Lower lobe of right lung (tissue), 2 donors: ENCODE measurements at regions not wholly inside any gene's neighbourhood (a gene's known extent, or its start where the extent isn't known, plus 50 kb on each side); places are given as distances from the start of the nearest gene placed in this dataset.
"Not testable (repeated sequence)": the region's sequence is repeated elsewhere in the genome, so short reads cannot be mapped to it uniquely, and the experiment has no call there.

ENCODE experiments used
- ATAC-seq, 2 donors: fragments of 200-7000 bp; cut with Tn5 transposase; one replicate each; pipeline ENCODE4 v1.9.1; 2020 to 2022; ENCODE audit warnings: mild to moderate bottlenecking in 2 of 2, moderate library complexity in 2 of 2
- DNase-seq: peaks from one replicate; pipeline ENCODE4 v3.0.0-alpha.2; 2020
- H3K27ac ChIP-seq: fragments of 200-600 bp; one replicate; pipeline ENCODE4 v1.8.0; 2022
- H3K27me3 ChIP-seq: fragments of 200-600 bp; one replicate; pipeline ENCODE4 v1.8.0; 2022; ENCODE audit warnings: low read depth
- H3K36me3 ChIP-seq: fragments of 200-600 bp; one replicate; pipeline ENCODE4 v1.8.0; 2022; ENCODE audit warnings: mild to moderate bottlenecking
- H3K4me1 ChIP-seq: fragments of 200-600 bp; one replicate; pipeline ENCODE4 v1.8.0; 2022
- H3K4me3 ChIP-seq: fragments of 200-600 bp; one replicate; pipeline ENCODE4 v1.8.0; 2022; ENCODE audit warnings: mild to moderate bottlenecking
- H3K9me3 ChIP-seq: fragments of 200-600 bp; one replicate; pipeline ENCODE4 v1.8.0; 2022
- CTCF ChIP-seq: fragments of 200-600 bp; IDR thresholded peaks from one replicate; pipeline ENCODE4 v1.8.0; 2022; ENCODE audit warnings: antibody characterized with exemption, mild to moderate bottlenecking
- intact Hi-C: fragments of 100-400 bp; cut with DNase I; formaldehyde crosslinking; loops from one replicate; pipeline ENCODE4 v1.11.0; 2022
- donor health status: DM: no; HTN: yes; CAD: no; lungs with severe emphysema.

GRCh38 chr10:124320778-124321432 lies 97.8 kb downstream of the OAT start:
- intact Hi-C loops, result no loop called here
- Histone ChIP-seq H3K27me3 (no peaks in the 10 kb centered on the region), H3K4me3 (no peak overlapping the region), H3K36me3 (no peaks in the 10 kb centered on the region), H3K4me1 (no peaks in the 10 kb centered on the region), H3K27ac (no peak overlapping the region), H3K9me3 (no peaks in the 10 kb centered on the region)
- ATAC-seq, result no peak
- TF ChIP-seq CTCF, result no peak
- no peak for DNase-seq

GRCh38 chr10:124319926-124320391 lies 98.8 kb downstream of the OAT start:
- no peak overlapping the region for H3K27ac ChIP-seq
- intact Hi-C loops, result no loop called here
- H3K9me3 ChIP-seq, result no peaks in the 10 kb centered on the region
- ATAC-seq (no peak), DNase-seq (no peak)
- no peak overlapping the region for H3K4me3 ChIP-seq
- TF ChIP-seq CTCF, result no peak
- no peaks in the 10 kb centered on the region for H3K36me3 ChIP-seq
- H3K4me1 ChIP-seq, result no peaks in the 10 kb centered on the region
- H3K27me3 ChIP-seq, result no peaks in the 10 kb centered on the region

GRCh38 chr10:124319520-124319919 lies 99.2 kb downstream of the OAT start:
- H3K4me3 ChIP-seq, H3K9me3 ChIP-seq, H3K36me3 ChIP-seq, intact Hi-C loops, DNase-seq, H3K4me1 ChIP-seq, H3K27ac ChIP-seq, H3K27me3 ChIP-seq, ATAC-seq: not testable (repeated sequence)

GRCh38 chr10:124318811-124319210 lies 99.9 kb downstream of the OAT start:
- no peak for TF ChIP-seq CTCF
- Histone ChIP-seq H3K4me1 (no peaks in the 10 kb centered on the region), H3K27ac (no peak overlapping the region), H3K36me3 (no peaks in the 10 kb centered on the region), H3K4me3 (no peak overlapping the region), H3K9me3 (no peaks in the 10 kb centered on the region), H3K27me3 (no peaks in the 10 kb centered on the region)
- intact Hi-C loops, result no loop called here
- ATAC-seq (no peak), DNase-seq (no peak)

- no peaks in the 10 kb centered on the region for H3K4me1 ChIP-seq
- DNase-seq (no peak), ATAC-seq (no peak)
- no peak overlapping the region for H3K4me3 ChIP-seq
- no peaks in the 10 kb centered on the region for H3K27me3 ChIP-seq
- H3K36me3 ChIP-seq, result no peaks in the 10 kb centered on the region
- H3K27ac ChIP-seq, result no peak overlapping the region
- intact Hi-C loops, result no loop called here
- no peaks in the 10 kb centered on the region for H3K9me3 ChIP-seq
- no peak for TF ChIP-seq CTCF
These were observed 100.6 kb downstream of the OAT start for GRCh38 chr10:124318076-124318475.

GRCh38 chr10:124316326-124316725 lies 102.4 kb downstream of the OAT start:
- no peak overlapping the region for H3K4me3 ChIP-seq
- H3K36me3 ChIP-seq, result no peaks in the 10 kb centered on the region
- intact Hi-C loops, result no loop called here
- no peak for TF ChIP-seq CTCF
- H3K9me3 ChIP-seq, result no peaks in the 10 kb centered on the region
- DNase-seq (no peak), ATAC-seq (no peak)
- H3K27ac ChIP-seq, result no peak overlapping the region
- H3K27me3 ChIP-seq, result no peaks in the 10 kb centered on the region
- H3K4me1 ChIP-seq, result no peaks in the 10 kb centered on the region
